ENCODE measurements at regions not wholly inside any gene's neighbourhood (a gene's known extent, or its start where the extent isn't known, plus 50 kb on each side); places are given as distances from the start of the nearest gene placed in this dataset.

DNA sequence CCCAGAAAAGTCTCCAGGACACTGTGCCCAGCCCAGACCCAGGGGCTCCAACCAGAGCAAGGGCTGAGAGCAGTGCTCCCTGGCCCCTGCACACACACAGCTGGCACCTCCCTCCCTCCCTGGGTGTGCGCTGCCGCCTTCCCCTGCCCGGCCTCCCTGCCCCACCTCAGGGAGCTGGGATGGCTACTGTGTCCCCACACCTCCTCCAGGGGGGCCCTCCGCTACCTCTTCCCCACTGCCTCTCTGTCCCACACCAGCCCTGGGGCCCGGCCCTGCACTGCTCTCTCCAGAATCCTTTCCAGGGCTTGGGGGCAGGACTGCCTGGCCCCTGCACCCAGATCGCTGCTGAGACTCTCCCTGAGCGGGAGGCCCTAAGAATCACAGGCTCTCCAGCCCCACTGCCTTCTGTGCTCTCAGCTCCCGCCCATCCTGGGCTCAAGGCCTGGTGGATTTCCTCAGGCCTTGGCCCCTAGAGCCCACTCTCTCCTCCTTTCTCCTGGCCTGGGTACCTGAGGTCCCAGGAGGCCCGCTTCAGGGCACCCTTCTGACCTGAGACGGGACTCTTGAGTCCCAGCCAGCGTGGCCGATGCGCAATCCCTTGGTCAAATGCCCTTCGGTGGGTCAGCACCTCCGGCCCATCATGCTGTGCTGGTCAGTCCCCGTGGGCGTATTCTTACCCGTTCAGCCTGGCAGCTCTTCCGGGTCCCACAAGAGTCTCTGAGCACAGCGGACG is 276.8 kb upstream of the HDAC4 start:
- Histone ChIP-seq H3K4me3 (no peak overlapping the region), H3K4me1 (replicated peaks in 1 of 2; ENCODE audit: control insufficient read depth in 2 of 2, insufficient read depth in 2 of 2, low read length in 2 of 2) (no peaks in the 10 kb centered on the region), H4K20me1 (replicated peaks; ENCODE audit: control insufficient read depth, insufficient read depth, low read length) (no peaks in the 10 kb centered on the region), H3K9me1 (ENCODE audit: control insufficient read depth, insufficient read depth, low read length) (no peaks in the 10 kb centered on the region), H2AFZ (ENCODE audit: low read depth, low read length) (no peak overlapping the region), H3K27ac (ENCODE audit: extremely low read depth, low read depth, low read length) (no peak overlapping the region), H3K9me3 (replicated peaks; ENCODE audit: control insufficient read depth, insufficient read depth, low read depth, low read length) (no peaks in the 10 kb centered on the region), H3K79me2 (ENCODE audit: control insufficient read depth, insufficient read depth, low read length) (no peaks in the 10 kb centered on the region), H3K27me3 (ENCODE audit: control insufficient read depth in 2 of 2, insufficient read depth in 2 of 2, low read length in 2 of 2) (peaks cover 0 to 24% of the 10 kb centered on the region in 2 experiments; a peak in 2 of 5 replicates), H3K9ac (ENCODE audit: insufficient read depth in 1 of 2, low read depth in 2 of 2, low read length in 2 of 2) (no peak overlapping the region), H3K36me3 (ENCODE audit: control insufficient read depth, insufficient read depth, low read length) (no peaks in the 10 kb centered on the region), H3K4me2 (ENCODE audit: insufficient read depth, low read length) (no peak overlapping the region)
- intact Hi-C loops (cut with micrococcal nuclease) = no loop called here
- no peak for DNase-seq (ENCODE audit: extremely low read depth in 1 of 4, low spot score in 3 of 4)
- 2% methylated on average over 14 of the region's 21 CpGs for WGBS (ENCODE audit: insufficient coverage, low coverage, missing lambda C conversion rate)
- in situ Hi-C loops (cut with MboI) = no loop called here
- no peak for ATAC-seq
- BruUV-seq (replicated peaks) = no TSS peak
- no peak for FAIRE-seq
- POLR2A ChIA-PET = interaction anchor here (0.6 kb wide), 1 partner anchor 480 kb away, joined by 3 read pairs; no protein-coding TSS in a partner anchor
- CTCF ChIA-PET (ENCODE audit: low intra/inter-chr PET ratio) = no interaction called here
- TF ChIP-seq, protein P1, sequence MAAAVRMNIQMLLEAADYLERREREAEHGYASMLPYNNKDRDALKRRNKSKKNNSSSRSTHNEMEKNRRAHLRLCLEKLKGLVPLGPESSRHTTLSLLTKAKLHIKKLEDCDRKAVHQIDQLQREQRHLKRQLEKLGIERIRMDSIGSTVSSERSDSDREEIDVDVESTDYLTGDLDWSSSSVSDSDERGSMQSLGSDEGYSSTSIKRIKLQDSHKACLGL (CRISPR knock-in tag; IDR thresholded peaks at IDR 0.05; ENCODE audit: borderline replicate concordance, poor library complexity, severe bottlenecking) = no peak

DNA sequence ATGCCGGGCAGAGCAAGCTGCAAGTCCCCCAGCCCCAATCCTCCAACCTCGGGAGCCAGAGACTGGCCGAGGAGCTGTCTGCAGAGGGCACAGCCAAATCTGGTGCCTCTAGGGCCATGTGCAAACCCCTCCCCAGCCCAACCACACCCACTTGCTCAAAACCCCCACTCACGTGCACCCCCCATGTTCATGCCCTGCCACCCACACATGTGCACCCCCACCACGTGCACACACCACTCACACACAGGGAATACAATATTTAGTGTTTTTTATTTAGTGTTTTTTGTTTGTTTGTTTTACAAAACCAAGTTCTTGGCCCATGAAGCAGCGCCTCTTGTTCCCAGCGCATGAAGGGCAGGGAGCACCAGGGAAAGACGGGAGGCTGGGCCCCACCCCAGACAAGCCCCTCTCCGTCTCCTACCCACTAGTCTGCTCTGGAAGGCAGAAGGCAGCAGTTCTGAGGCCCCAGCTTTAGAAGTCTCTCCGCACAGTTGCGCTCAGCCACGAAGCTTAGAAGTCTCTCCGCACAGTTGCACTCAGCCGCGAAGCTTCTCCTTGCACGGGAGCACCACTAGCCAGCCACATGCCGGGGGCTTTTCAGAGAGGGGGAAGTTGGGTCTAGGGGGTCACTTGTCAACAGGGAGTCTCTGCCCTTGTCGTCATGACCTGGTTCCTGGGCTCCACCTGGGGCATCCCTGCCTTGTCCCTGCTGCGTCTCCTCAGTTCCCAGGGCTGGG is 276.1 kb upstream of the HDAC4 start:
- no peaks in the 10 kb centered on the region for H3K9me1 ChIP-seq (ENCODE audit: control insufficient read depth, insufficient read depth, low read length)
- no peaks in the 10 kb centered on the region for H3K9me3 ChIP-seq (replicated peaks; ENCODE audit: control insufficient read depth, insufficient read depth, low read depth, low read length)
- H3K27ac ChIP-seq (ENCODE audit: extremely low read depth, low read depth, low read length) = no peak overlapping the region
- DNase-seq (ENCODE audit: extremely low read depth in 1 of 4, low spot score in 3 of 4) = no peak
- ChIA-PET CTCF (ENCODE audit: low intra/inter-chr PET ratio) (no interaction called here), POLR2A (no interaction called here)
- 0% methylated on average over 7 of the region's 19 CpGs for WGBS (ENCODE audit: insufficient coverage, low coverage, missing lambda C conversion rate)
- peaks cover 0 to 24% of the 10 kb centered on the region in 2 experiments; a peak in 2 of 5 replicates for H3K27me3 ChIP-seq (ENCODE audit: control insufficient read depth in 2 of 2, insufficient read depth in 2 of 2, low read length in 2 of 2)
- in situ Hi-C loops (cut with MboI) = no loop called here
- FAIRE-seq = no peak
- no peaks in the 10 kb centered on the region for H3K4me1 ChIP-seq (replicated peaks in 1 of 2; ENCODE audit: control insufficient read depth in 2 of 2, insufficient read depth in 2 of 2, low read length in 2 of 2)
- H3K4me2 ChIP-seq (ENCODE audit: insufficient read depth, low read length) = no peak overlapping the region
- no peak for ATAC-seq
- no peak overlapping the region for H3K9ac ChIP-seq (ENCODE audit: insufficient read depth in 1 of 2, low read depth in 2 of 2, low read length in 2 of 2)
- H2AFZ ChIP-seq (ENCODE audit: low read depth, low read length) = no peak overlapping the region
- no peaks in the 10 kb centered on the region for H4K20me1 ChIP-seq (replicated peaks; ENCODE audit: control insufficient read depth, insufficient read depth, low read length)
- H3K79me2 ChIP-seq (ENCODE audit: control insufficient read depth, insufficient read depth, low read length) = no peaks in the 10 kb centered on the region
- H3K36me3 ChIP-seq (ENCODE audit: control insufficient read depth, insufficient read depth, low read length) = no peaks in the 10 kb centered on the region
- H3K4me3 ChIP-seq = no peak overlapping the region
- no TSS peak for BruUV-seq (replicated peaks)
- intact Hi-C loops (cut with micrococcal nuclease) = no loop called here
- no peak for TF ChIP-seq ZNF23 (CRISPR knock-in tag; IDR thresholded peaks at IDR 0.05)
- no peak for TF ChIP-seq YBX1 (IDR thresholded peaks at IDR 0.05)
- no peak for TF ChIP-seq SNIP1 (IDR thresholded peaks at IDR 0.05; ENCODE audit: low read depth)
- no peak for TF ChIP-seq HOXB6 (CRISPR knock-in tag; IDR thresholded peaks at IDR 0.05; ENCODE audit: borderline replicate concordance)
- TF ChIP-seq, protein P2, sequence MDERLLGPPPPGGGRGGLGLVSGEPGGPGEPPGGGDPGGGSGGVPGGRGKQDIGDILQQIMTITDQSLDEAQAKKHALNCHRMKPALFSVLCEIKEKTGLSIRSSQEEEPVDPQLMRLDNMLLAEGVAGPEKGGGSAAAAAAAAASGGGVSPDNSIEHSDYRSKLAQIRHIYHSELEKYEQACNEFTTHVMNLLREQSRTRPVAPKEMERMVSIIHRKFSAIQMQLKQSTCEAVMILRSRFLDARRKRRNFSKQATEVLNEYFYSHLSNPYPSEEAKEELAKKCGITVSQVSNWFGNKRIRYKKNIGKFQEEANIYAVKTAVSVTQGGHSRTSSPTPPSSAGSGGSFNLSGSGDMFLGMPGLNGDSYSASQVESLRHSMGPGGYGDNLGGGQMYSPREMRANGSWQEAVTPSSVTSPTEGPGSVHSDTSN (CRISPR knock-in tag; IDR thresholded peaks at IDR 0.05; ENCODE audit: low read depth) = no peak
- TF ChIP-seq, protein P2 (tag; conservative IDR thresholded peaks at IDR 0.05; ENCODE audit: low read depth) = no peak
- no peak for TF ChIP-seq CXXC5 (CRISPR knock-in tag; IDR thresholded peaks at IDR 0.05)
- no peak for TF ChIP-seq SP2 (IDR thresholded peaks at IDR 0.05; ENCODE audit: extremely low read depth, low read depth, low read length, poor library complexity, severe bottlenecking)
